AG08396 (cell line): ENCODE measurements at regions not wholly inside any gene's neighbourhood (a gene's known extent, or its start where the extent isn't known, plus 50 kb on each side); places are given as distances from the start of the nearest gene placed in this dataset.
"Not testable (repeated sequence)": the region's sequence is repeated elsewhere in the genome, so short reads cannot be mapped to it uniquely, and the experiment has no call there.

Experiments
- DNase-seq: peaks from one replicate; pipeline ENCODE4 v3.0.0; 2012; ENCODE audit warnings: low spot score, mixed read lengths

GRCh38 chr5:106134549-106134948 lies 1536.2 kb downstream of the EFNA5 start:
- no peak for DNase-seq

DNA sequence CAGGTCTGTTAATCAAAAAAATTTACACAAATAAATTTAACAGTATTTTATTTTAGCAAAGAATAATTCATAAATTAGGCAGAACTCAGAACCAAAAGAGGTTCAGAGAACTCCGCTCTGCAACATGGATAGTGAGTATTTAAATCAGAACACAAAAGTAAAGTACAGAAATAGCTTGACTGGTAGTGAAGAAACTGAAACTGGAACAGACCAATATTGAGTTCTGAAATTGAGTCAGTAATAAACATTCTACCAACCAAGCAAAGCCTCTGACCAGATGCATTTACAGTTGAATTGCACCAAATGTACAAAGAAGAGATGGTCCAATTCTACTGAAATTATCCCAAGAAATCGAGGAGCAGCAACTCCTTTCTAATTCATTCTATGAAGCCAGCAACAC lies 1542.8 kb downstream of the EFNA5 start:
- no peak for DNase-seq

DNA sequence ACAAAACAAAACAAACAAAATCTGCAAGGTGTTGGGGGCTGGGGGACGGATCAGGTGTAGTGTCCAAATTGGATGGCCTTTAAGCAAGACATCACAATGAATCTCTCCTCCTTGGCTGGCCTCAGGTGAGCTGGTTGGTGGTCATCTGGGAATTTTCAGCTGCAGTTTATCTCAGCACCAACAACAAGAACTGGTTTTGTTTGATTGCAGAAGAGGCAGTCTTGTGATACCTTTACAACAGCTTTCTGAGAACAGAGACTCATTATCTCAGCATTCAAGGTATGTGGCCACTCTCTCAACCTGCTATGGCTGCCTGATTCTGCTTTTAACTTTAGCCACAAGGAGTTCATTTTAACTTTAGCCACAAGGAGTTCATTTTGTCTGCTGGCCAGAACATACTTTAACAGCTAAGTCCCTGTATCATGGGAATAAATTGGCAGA lies 1543.4 kb downstream of the EFNA5 start:
- no peak for DNase-seq

GRCh38 chr5:106121972-106122605 lies 1548.6 kb downstream of the EFNA5 start:
- peak; percentile 16 for DNase-seq

- no peak for DNase-seq
These were observed 1554.1 kb downstream of the EFNA5 start for GRCh38 chr5:106116682-106117081.

GRCh38 chr5:106113922-106114321 lies 1556.8 kb downstream of the EFNA5 start:
- no peak for DNase-seq

- DNase-seq = no peak
These were observed 1564.4 kb downstream of the EFNA5 start for GRCh38 chr5:106106384-106106783.

DNA sequence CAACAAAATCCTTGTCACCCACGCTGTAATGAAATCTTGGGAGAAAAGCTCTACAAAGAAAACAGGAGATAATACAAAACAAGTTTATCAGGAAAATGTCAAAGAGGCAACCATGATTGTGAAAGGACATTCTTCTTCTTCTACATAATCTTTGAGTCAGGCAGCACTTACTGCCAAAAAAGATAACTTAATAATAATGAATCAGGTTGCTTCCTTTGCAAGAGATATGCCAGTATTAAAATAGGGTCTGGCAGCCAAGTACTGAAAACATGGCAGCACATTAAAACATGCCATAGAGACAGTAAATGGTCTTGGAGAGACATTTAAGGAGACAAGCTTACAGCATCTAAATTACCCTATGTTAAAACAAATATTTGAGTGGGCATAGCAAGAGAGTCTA lies 1573.4 kb downstream of the EFNA5 start:
- DNase-seq = no peak

DNA sequence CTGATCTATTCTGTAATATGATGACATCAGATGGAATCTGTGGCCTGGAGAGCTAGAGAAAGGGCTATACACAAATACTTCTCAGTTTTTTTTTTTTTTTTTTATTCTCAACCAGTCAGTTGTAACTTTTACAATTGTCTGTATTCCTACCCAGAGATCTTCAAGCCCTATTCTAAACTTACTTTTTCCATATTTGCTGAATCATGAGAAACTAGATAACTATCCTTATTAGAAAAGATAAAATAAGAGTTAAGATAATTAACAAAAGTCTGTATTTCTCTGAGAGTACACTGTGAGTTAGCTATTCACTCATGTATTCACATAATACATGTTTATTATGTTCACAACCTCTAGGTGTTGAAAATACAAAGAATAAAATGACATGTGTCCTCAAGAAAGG lies 1575.9 kb downstream of the EFNA5 start:
- DNase-seq = no peak

- no peak for DNase-seq
These were observed 1576.5 kb downstream of the EFNA5 start for GRCh38 chr5:106094204-106094607.

- DNase-seq = no peak
These were observed 1577.6 kb downstream of the EFNA5 start for GRCh38 chr5:106093134-106093533.

DNA sequence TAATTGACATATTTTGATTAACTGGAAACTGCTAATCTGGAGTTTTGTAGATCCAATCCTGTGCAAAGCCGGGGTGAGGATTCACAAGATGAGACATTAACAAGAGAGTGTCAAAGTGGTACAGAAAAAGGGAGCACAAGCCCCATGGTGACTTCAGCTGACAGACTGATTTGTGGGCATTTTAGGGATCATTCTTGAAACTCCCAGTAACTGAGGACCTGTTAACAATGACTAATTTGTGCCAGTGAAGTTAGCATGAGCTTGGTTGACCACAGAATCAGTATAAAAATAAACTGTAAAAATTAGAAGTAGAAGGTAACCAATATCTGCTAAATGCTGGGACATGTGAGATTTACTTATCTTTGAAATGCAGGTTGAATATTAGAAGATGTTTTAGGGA lies 1578.3 kb downstream of the EFNA5 start:
- no peak for DNase-seq

DNA sequence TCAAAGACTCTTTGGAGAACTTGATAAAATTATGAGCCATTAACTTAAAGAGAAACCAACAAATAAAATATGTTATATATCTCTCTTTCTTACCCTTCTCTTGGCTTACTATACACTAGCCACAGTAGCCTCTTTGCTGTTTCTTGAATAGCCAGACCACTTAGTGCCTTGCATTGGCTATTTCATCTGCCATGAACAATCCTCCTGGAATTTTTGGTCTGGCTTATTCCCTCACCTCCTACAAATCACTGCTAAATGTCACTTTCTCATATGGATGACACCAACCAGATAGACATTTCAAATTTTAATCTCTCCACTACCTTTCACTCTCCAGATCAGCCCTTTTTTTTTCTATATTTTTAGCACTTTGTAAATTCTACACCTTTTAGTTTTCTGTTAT lies 1581.7 kb downstream of the EFNA5 start:
- DNase-seq = no peak

DNA sequence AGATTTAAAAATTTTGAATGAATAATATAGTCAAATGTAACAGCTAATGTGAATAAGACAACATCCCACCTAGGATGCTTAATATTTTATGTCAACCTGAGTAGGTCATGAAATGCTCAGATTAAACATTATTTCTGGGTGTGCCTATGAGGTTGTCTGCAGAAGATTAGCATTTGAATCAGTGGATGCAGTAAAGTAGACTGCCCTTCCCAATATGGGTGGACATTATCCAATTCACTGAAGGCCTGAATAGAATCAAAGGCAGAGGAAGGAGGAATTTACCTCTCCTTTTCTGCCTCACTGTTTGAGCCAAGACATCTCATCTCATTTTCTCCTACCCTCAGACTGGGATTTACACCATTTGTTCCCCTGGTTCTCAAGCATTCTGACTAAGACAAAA lies 1582.3 kb downstream of the EFNA5 start:
- no peak for DNase-seq

DNA sequence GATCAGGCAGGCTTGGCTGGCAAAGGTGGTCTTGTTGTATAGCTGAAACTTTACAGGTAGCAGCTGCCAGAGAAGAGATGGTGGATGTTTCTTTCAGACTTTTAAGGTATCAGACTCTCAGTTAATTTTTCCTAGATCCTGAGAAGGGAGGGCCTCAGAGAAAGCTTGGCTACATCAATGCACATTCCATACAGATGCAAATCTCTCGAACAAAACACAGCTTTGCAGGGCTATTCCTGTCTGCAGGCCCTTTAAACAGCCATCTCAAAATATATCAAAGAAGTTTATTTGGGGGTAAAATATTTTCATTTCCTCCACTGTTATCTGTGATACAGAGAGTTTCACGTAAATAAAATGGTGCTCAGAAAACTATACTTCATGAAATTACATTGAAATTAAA lies 1584.4 kb downstream of the EFNA5 start:
- no peak for DNase-seq

GRCh38 chr5:106085556-106085955 lies 1585.2 kb downstream of the EFNA5 start:
- no peak for DNase-seq

- DNase-seq = no peak
These were observed 1585.6 kb downstream of the EFNA5 start for GRCh38 chr5:106085136-106085535.

DNA sequence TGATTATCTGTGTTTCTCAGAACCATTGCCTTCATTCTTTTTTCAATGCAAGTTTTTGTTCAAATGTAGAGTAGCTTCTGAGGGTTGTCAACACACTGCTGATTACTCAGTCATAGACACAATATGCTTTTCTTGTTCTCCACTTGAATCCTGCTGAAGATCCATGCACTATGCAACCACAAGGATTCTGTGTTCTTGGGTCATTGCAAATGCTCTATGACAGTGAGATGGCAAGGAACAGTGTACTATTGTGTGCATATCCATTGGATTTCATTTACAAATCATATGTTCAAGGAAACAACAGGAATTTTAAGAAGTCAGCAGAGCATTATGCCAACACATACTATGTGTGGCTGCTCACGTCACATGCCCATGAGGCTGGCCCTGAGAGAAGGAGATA lies 1590.2 kb downstream of the EFNA5 start:
- DNase-seq = no peak

GRCh38 chr5:106076655-106077054 lies 1594.1 kb downstream of the EFNA5 start:
- DNase-seq = no peak

DNA sequence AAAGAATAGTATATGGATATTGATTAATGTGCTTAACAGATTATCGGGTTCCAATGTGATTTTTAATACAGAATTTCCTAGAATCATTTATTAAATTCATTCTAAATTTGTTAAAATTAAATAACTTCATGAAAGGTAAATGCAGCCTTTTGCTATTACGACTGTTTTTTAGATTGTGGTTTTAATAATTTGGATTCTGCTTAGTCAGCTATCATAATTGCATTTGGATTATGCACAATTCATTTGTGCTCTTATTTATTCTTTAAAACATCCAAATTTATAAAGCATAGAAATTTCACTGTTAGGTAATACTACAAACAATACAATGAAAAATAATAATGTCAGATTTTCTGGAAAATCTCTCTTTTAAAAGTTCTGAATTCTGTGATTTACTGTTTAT lies 1598.5 kb downstream of the EFNA5 start:
- DNase-seq = no peak

DNA sequence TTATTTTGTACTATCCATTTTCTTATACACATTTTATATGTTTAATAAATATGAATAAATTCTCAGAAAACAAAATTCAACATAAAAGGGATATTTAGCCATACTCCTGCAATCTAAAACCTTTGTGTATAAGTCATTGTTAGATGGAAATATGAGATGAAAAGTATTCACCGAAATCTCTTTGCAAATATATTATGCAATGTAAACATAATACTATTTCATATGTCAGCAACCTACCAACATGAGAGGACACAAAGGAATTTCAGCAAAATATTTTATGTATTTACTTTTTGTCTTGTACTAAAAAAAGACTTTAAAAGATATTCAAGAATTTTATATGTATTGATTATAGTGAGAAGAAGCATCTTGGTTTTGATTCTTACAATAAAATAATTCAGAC lies 1623.4 kb downstream of the EFNA5 start:
- DNase-seq = no peak

DNA sequence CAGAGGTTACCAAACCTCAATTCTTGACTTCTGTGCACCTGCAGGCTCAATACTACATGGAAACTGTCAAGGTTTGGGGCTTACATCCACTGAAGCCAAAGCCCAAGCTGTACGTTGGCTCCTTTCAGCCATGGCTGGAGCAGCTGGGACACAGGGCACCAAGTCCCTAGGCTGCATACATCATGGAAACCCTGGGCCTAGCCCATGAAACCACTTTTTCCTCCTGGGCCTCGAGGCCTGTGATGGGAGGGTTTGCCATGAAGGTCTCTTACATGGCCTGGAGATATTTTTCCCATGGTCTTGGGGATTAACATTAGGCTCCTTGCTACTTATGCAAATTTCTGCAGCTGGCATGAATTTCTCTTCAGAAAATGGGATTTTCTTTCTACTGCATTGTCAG lies 1638.7 kb downstream of the EFNA5 start:
- not testable (repeated sequence) for DNase-seq

GRCh38 chr5:106028314-106028713 lies 1642.4 kb downstream of the EFNA5 start:
- DNase-seq = no peak

DNA sequence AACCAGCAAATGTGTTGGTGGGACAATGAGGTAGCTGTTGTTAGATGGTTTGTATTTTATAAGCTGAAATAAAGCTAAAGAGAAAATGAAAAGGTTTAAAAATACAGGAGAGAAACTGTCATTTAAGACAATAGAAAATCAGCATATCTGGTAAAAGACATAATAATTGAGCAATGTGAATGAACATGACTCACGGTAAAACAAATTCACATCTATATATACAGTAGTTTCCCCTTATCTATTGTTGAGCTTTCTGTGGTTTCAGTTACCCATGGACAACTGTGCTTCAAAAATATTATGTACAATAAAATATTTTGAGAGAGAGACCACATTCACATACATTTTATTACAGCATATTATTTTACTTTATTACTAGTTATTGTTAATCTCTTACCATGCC lies 1649.8 kb downstream of the EFNA5 start:
- DNase-seq = no peak

- DNase-seq = no peak
These were observed 1651.5 kb downstream of the EFNA5 start for GRCh38 chr5:106019261-106019660.
